HEK293 (cell line): ENCODE measurements at regions not wholly inside any gene's neighbourhood (a gene's known extent, or its start where the extent isn't known, plus 50 kb on each side); places are given as distances from the start of the nearest gene placed in this dataset.

ENCODE experiments used
- CTCF ChIA-PET: fragments of 350-600 bp; formaldehyde crosslinking; extraction: SDS; loops from one replicate; lab custom pipeline; 2021; ENCODE audit warnings: antibody characterized with exemption; lab: Yijun Ruan, JAX
- POLR2A ChIA-PET: fragments of 300-600 bp; formaldehyde crosslinking; extraction: SDS; loops from one replicate; lab custom pipeline; 2020; ENCODE audit warnings: antibody characterized with exemption, inconsistent platforms; lab: Yijun Ruan, JAX
- H3K27ac ChIP-seq: fragments of 200-500 bp; sonication (Bioruptor generic); 2 replicates; pipeline ENCODE4 v1.5.1; 2014; ENCODE audit warnings: low read depth, low read length, control low read depth, inconsistent platforms; ENCODE audit errors: extremely low read depth
- H3K36me3 ChIP-seq, 2 experiments: fragments of 200-500 bp in 1 of 2; sonication (Bioruptor generic) in 1 of 2; 1 replicate in 1 of 2; 2 replicates in 1 of 2; pipeline ENCODE4 v1.5.1; 2014 to 2017; ENCODE audit warnings: inconsistent platforms in 2 of 2, low read length in 2 of 2; ENCODE audit not compliant: control insufficient read depth in 2 of 2, insufficient read depth in 1 of 2
- H3K4me1 ChIP-seq: fragments of 200-500 bp; sonication (Bioruptor generic); 2 replicates; pipeline ENCODE4 v1.5.1; 2014; ENCODE audit warnings: mild to moderate bottlenecking, low read length, inconsistent platforms; ENCODE audit not compliant: control insufficient read depth, insufficient read depth
- H3K4me3 ChIP-seq: 2 replicates; pipeline ENCODE4 v1.5.1; 2011; ENCODE audit warnings: low read depth, mild to moderate bottlenecking, control low read depth, low read length, moderate library complexity
- H3K9me3 ChIP-seq: fragments of 200-500 bp; sonication (Bioruptor generic); 2 replicates; pipeline ENCODE4 v1.5.1; 2014; ENCODE audit warnings: low read depth, low read length, inconsistent platforms; ENCODE audit not compliant: control insufficient read depth, insufficient read depth
- ATF2 ChIP-seq: fragments of 450-650 bp; formaldehyde crosslinking; IDR thresholded peaks from 2 replicates; pipeline ENCODE4 v1.5.1; 2016; ENCODE audit warnings: missing biosample characterization, missing genetic modification characterization, low read depth
- BCL11B ChIP-seq: fragments of 450-650 bp; formaldehyde crosslinking; IDR thresholded peaks from 2 replicates; pipeline ENCODE4 v1.5.1; 2016; ENCODE audit warnings: low read depth, missing biosample characterization, missing genetic modification characterization
- HOXA7 ChIP-seq: sonication (generic); formaldehyde crosslinking; IDR thresholded peaks from 2 replicates; pipeline ENCODE4 v1.8.1; 2022; ENCODE audit warnings: missing genetic modification reagents, borderline replicate concordance
- IKZF3 ChIP-seq: fragments of 450-650 bp; IDR thresholded peaks from 2 replicates; pipeline ENCODE4 v1.5.0; 2018; ENCODE audit warnings: missing biosample characterization, mild to moderate bottlenecking, missing genetic modification characterization, moderate library complexity
- TRIM28 ChIP-seq: IDR thresholded peaks from 2 replicates; pipeline ENCODE4 v1.6.1; 2011; ENCODE audit warnings: low read length, control low read depth, borderline replicate concordance
- WT1 ChIP-seq: fragments of 450-650 bp; formaldehyde crosslinking; IDR thresholded peaks from 2 replicates; pipeline ENCODE4 v1.5.1; 2016; ENCODE audit warnings: missing biosample characterization, missing genetic modification characterization
- ZBTB21 ChIP-seq: fragments of 450-650 bp; formaldehyde crosslinking; IDR thresholded peaks from 2 replicates; pipeline ENCODE4 v1.5.1; 2017; ENCODE audit warnings: missing biosample characterization, missing genetic modification characterization
- ZNF16 ChIP-seq: fragments of 450-650 bp; formaldehyde crosslinking; IDR thresholded peaks from 2 replicates; pipeline ENCODE4 v1.5.1; 2016; ENCODE audit warnings: low read depth, missing biosample characterization, missing genetic modification characterization
- ZNF223 ChIP-seq: fragments of 450-650 bp; formaldehyde crosslinking; IDR thresholded peaks from 2 replicates; pipeline ENCODE4 v1.5.1; 2016; ENCODE audit warnings: missing biosample characterization, missing genetic modification characterization
- ZNF311 ChIP-seq: fragments of 450-650 bp; formaldehyde crosslinking; IDR thresholded peaks from 2 replicates; pipeline ENCODE4 v1.5.1; 2017; ENCODE audit warnings: missing biosample characterization, missing genetic modification characterization, borderline replicate concordance
- ZNF335 ChIP-seq: fragments of 450-650 bp; formaldehyde crosslinking; conservative IDR thresholded peaks from 2 replicates; pipeline ENCODE4 v1.5.1; 2016; ENCODE audit warnings: missing biosample characterization, missing genetic modification characterization
- ZNF423 ChIP-seq: fragments of 450-650 bp; formaldehyde crosslinking; IDR thresholded peaks from 2 replicates; pipeline ENCODE4 v1.5.1; 2016; ENCODE audit warnings: missing biosample characterization, missing genetic modification characterization
- ZNF426 ChIP-seq: fragments of 450-650 bp; formaldehyde crosslinking; IDR thresholded peaks from 2 replicates; pipeline ENCODE4 v1.5.1; 2017; ENCODE audit warnings: missing biosample characterization, missing genetic modification characterization, mild to moderate bottlenecking, inconsistent platforms, moderate library complexity
- ZNF433 ChIP-seq: fragments of 450-650 bp; formaldehyde crosslinking; IDR thresholded peaks from 2 replicates; pipeline ENCODE4 v1.5.1; 2016; ENCODE audit warnings: missing biosample characterization, missing genetic modification characterization, low read depth
- ZNF510 ChIP-seq: fragments of 450-650 bp; formaldehyde crosslinking; IDR thresholded peaks from 2 replicates; pipeline ENCODE4 v1.5.1; 2018; ENCODE audit warnings: mild to moderate bottlenecking, missing genetic modification characterization, missing biosample characterization; ENCODE audit not compliant: insufficient replicate concordance
- ZNF560 ChIP-seq: fragments of 450-650 bp; formaldehyde crosslinking; IDR thresholded peaks from 2 replicates; pipeline ENCODE4 v1.5.1; 2017; ENCODE audit warnings: missing biosample characterization, missing genetic modification characterization, borderline replicate concordance
- ZNF600 ChIP-seq: fragments of 450-650 bp; formaldehyde crosslinking; IDR thresholded peaks from 2 replicates; pipeline ENCODE4 v1.5.1; 2016; ENCODE audit warnings: missing biosample characterization, missing genetic modification characterization
- ZNF623 ChIP-seq: fragments of 450-650 bp; formaldehyde crosslinking; IDR thresholded peaks from 2 replicates; pipeline ENCODE4 v1.5.1; 2016; ENCODE audit warnings: missing biosample characterization, missing genetic modification characterization
- ZNF664 ChIP-seq: fragments of 450-650 bp; formaldehyde crosslinking; IDR thresholded peaks from 2 replicates; pipeline ENCODE4 v1.5.1; 2016; ENCODE audit warnings: missing biosample characterization, missing genetic modification characterization
- TF ChIP-seq, protein P1 (sequence below): fragments of 450-650 bp; formaldehyde crosslinking; IDR thresholded peaks from 2 replicates; pipeline ENCODE4 v1.5.1; 2016; ENCODE audit warnings: missing biosample characterization, missing genetic modification characterization, low read depth
- TF ChIP-seq, protein P2 (sequence below): fragments of 450-650 bp; formaldehyde crosslinking; IDR thresholded peaks from 2 replicates; pipeline ENCODE4 v1.5.1; 2016; ENCODE audit warnings: missing biosample characterization, missing genetic modification characterization
- TF ChIP-seq, protein P3 (sequence below): fragments of 450-650 bp; formaldehyde crosslinking; IDR thresholded peaks from 2 replicates; pipeline ENCODE4 v1.5.1; 2017; ENCODE audit warnings: missing biosample characterization, missing genetic modification characterization
- TF ChIP-seq, protein P4 (sequence below): fragments of 450-650 bp; formaldehyde crosslinking; IDR thresholded peaks from 2 replicates; pipeline ENCODE4 v1.5.1; 2016; ENCODE audit warnings: missing biosample characterization, missing genetic modification characterization, borderline replicate concordance

- TF ChIP-seq ZNF510 = no peak
- TF ChIP-seq BCL11B (tag by site-specific recombination) = no peak
- no peak for TF ChIP-seq ZBTB21 (tag by site-specific recombination)
- no peak for TF ChIP-seq ATF2
- no peak for TF ChIP-seq ZNF311 (tag by site-specific recombination)
- no peak for TF ChIP-seq IKZF3
- no peak for TF ChIP-seq ZNF223 (tag by site-specific recombination)
- no peak for TF ChIP-seq HOXA7
- TF ChIP-seq ZNF560 (tag by site-specific recombination) = no peak
- TF ChIP-seq, protein P1, sequence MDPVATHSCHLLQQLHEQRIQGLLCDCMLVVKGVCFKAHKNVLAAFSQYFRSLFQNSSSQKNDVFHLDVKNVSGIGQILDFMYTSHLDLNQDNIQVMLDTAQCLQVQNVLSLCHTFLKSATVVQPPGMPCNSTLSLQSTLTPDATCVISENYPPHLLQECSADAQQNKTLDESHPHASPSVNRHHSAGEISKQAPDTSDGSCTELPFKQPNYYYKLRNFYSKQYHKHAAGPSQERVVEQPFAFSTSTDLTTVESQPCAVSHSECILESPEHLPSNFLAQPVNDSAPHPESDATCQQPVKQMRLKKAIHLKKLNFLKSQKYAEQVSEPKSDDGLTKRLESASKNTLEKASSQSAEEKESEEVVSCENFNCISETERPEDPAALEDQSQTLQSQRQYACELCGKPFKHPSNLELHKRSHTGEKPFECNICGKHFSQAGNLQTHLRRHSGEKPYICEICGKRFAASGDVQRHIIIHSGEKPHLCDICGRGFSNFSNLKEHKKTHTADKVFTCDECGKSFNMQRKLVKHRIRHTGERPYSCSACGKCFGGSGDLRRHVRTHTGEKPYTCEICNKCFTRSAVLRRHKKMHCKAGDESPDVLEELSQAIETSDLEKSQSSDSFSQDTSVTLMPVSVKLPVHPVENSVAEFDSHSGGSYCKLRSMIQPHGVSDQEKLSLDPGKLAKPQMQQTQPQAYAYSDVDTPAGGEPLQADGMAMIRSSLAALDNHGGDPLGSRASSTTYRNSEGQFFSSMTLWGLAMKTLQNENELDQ = no peak
Measured at GRCh38 chr5:174601946-174602345, 122.4 kb upstream of the MSX2 start (continued).

DNA sequence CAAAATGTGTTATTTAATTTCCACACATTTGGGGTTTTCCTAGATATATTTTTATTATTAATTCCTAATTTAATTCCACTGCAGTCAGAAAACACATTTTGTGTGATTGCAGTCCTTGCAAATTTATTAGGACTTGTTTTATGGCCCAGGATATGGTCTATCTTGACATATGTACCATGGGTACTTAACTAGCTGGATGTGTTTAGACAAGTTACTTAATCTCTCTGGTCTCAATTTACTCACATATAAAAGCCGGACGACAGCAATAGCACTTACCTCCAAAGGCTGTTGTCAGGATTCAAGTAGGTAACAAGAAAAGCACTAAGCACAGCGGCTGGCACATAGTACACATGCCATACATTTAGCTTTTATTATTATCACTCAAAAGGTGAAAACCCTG, 118.2 kb upstream of the MSX2 start:
- Histone ChIP-seq H3K4me1 (peaks cover 8% of the 10 kb centered on the region), H3K9me3 (no peaks in the 10 kb centered on the region), H3K27ac (no peak overlapping the region), H3K36me3 (no peaks in the 10 kb centered on the region), H3K4me3 (no peak overlapping the region)
- no peak for TF ChIP-seq ZNF623
- TF ChIP-seq ZNF600 (tag by site-specific recombination) = no peak
- no peak for TF ChIP-seq ZNF223 (tag by site-specific recombination)
- TF ChIP-seq, protein P2, sequence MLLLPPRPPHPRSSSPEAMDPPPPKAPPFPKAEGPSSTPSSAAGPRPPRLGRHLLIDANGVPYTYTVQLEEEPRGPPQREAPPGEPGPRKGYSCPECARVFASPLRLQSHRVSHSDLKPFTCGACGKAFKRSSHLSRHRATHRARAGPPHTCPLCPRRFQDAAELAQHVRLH (tag by site-specific recombination) = peak; percentile 59; the same call in 1 of the 2 replicates
- no peak for TF ChIP-seq ZNF664 (tag by site-specific recombination)
- TF ChIP-seq ZNF426 (tag by site-specific recombination) = no peak
- TF ChIP-seq, protein P3, sequence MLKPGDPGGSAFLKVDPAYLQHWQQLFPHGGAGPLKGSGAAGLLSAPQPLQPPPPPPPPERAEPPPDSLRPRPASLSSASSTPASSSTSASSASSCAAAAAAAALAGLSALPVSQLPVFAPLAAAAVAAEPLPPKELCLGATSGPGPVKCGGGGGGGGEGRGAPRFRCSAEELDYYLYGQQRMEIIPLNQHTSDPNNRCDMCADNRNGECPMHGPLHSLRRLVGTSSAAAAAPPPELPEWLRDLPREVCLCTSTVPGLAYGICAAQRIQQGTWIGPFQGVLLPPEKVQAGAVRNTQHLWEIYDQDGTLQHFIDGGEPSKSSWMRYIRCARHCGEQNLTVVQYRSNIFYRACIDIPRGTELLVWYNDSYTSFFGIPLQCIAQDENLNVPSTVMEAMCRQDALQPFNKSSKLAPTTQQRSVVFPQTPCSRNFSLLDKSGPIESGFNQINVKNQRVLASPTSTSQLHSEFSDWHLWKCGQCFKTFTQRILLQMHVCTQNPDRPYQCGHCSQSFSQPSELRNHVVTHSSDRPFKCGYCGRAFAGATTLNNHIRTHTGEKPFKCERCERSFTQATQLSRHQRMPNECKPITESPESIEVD (tag by site-specific recombination) = peak; percentile 25; the same call in 1 of the 2 replicates
- POLR2A ChIA-PET = no interaction called here
- CTCF ChIA-PET = interaction anchor here (0.6 kb wide), 2 partner anchors 29 to 84 kb away, joined by 3 to 4 read pairs; no protein-coding TSS in a partner anchor

DNA sequence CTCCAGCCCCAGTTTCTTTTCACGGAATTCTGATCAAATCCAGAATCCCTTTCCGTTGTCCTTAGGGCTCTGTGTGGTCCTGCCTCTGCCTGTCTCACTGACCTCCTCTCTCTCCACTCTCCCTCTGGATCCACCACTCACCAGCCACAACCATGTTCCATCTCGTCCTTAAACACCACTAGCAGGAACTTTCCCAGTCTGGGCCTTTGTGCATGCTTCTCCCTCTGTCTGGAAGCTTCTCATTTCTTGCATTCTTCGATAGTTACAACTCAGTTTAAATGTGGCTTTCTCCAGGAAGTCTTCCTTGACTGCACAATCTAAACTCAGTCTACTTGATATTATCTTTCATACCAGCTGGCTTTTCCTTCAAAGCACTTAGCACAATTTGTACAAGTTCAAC, 117.7 kb upstream of the MSX2 start:
- H3K4me1 ChIP-seq = peaks cover 8% of the 10 kb centered on the region
- H3K4me3 ChIP-seq = no peak overlapping the region
- POLR2A ChIA-PET = no interaction called here
- H3K27ac ChIP-seq = no peak overlapping the region
- no peaks in the 10 kb centered on the region for H3K9me3 ChIP-seq
- CTCF ChIA-PET = interaction anchor here (0.6 kb wide), 1 partner anchor 29 kb away, joined by 3 read pairs; no protein-coding TSS in a partner anchor
- no peaks in the 10 kb centered on the region for H3K36me3 ChIP-seq
- TF ChIP-seq ZNF423 (tag by site-specific recombination) = no peak
- TF ChIP-seq TRIM28 = peak; percentile 75; the same call in 1 of the 2 replicates
- no peak for TF ChIP-seq ZBTB21 (tag by site-specific recombination)
- 0 out of 2 replicates have a peak, but pooled peaks have one; percentile 38 for TF ChIP-seq ZNF335
- no peak for TF ChIP-seq ZNF16 (tag by site-specific recombination)
- TF ChIP-seq, protein P4, sequence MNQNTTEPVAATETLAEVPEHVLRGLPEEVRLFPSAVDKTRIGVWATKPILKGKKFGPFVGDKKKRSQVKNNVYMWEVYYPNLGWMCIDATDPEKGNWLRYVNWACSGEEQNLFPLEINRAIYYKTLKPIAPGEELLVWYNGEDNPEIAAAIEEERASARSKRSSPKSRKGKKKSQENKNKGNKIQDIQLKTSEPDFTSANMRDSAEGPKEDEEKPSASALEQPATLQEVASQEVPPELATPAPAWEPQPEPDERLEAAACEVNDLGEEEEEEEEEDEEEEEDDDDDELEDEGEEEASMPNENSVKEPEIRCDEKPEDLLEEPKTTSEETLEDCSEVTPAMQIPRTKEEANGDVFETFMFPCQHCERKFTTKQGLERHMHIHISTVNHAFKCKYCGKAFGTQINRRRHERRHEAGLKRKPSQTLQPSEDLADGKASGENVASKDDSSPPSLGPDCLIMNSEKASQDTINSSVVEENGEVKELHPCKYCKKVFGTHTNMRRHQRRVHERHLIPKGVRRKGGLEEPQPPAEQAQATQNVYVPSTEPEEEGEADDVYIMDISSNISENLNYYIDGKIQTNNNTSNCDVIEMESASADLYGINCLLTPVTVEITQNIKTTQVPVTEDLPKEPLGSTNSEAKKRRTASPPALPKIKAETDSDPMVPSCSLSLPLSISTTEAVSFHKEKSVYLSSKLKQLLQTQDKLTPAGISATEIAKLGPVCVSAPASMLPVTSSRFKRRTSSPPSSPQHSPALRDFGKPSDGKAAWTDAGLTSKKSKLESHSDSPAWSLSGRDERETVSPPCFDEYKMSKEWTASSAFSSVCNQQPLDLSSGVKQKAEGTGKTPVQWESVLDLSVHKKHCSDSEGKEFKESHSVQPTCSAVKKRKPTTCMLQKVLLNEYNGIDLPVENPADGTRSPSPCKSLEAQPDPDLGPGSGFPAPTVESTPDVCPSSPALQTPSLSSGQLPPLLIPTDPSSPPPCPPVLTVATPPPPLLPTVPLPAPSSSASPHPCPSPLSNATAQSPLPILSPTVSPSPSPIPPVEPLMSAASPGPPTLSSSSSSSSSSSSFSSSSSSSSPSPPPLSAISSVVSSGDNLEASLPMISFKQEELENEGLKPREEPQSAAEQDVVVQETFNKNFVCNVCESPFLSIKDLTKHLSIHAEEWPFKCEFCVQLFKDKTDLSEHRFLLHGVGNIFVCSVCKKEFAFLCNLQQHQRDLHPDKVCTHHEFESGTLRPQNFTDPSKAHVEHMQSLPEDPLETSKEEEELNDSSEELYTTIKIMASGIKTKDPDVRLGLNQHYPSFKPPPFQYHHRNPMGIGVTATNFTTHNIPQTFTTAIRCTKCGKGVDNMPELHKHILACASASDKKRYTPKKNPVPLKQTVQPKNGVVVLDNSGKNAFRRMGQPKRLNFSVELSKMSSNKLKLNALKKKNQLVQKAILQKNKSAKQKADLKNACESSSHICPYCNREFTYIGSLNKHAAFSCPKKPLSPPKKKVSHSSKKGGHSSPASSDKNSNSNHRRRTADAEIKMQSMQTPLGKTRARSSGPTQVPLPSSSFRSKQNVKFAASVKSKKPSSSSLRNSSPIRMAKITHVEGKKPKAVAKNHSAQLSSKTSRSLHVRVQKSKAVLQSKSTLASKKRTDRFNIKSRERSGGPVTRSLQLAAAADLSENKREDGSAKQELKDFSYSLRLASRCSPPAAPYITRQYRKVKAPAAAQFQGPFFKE (tag by site-specific recombination) = no peak
- no peak for TF ChIP-seq ZNF433 (tag by site-specific recombination)
- peak; percentile 85 for TF ChIP-seq ZNF600 (tag by site-specific recombination)
- no peak for TF ChIP-seq WT1
